HCT116 (cell line): ENCODE measurements at regions not wholly inside any gene's neighbourhood (a gene's known extent, or its start where the extent isn't known, plus 50 kb on each side); places are given as distances from the start of the nearest gene placed in this dataset.

Source experiments
- ATAC-seq: fragments of 200-7000 bp; cut with Tn5 transposase; 2 replicates; pipeline ENCODE4 v1.9.1; 2020; ENCODE audit warnings: mild to moderate bottlenecking, moderate library complexity
- BruUV-seq: library from RNA; stranded (reverse); fragments of 400-500 nt; replicated peaks from 2 replicates; lab custom pipeline; 2021; lab: Mats Ljungman, UMichigan
- CTCF ChIA-PET: fragments of 300-600 bp; sonication (Branson Sonifier 250); formaldehyde crosslinking; loops from one replicate; lab custom pipeline; 2021; ENCODE audit warnings: antibody characterized with exemption; lab: Charles Lee
- POLR2A ChIA-PET: fragments of 300-600, 350-600 bp; sonication (Branson Sonifier 250); formaldehyde crosslinking; loops from one replicate; lab custom pipeline; 2021; ENCODE audit warnings: antibody characterized with exemption; lab: Charles Lee
- RAD21 ChIA-PET, 2 experiments: fragments of 300-600 bp; sonication (Branson Sonifier 250); formaldehyde crosslinking; loops; one replicate each; lab custom pipeline; 2023; ENCODE audit warnings: low total read pairs in 2 of 2; ENCODE audit not compliant: uncharacterized antibody in 2 of 2, unreplicated experiment in 2 of 2, low non-redundant PET in 1 of 2; lab: Charles Lee
- DNase-seq: peaks from one replicate; pipeline ENCODE4 v3.0.0-alpha.2; 2010; ENCODE audit warnings: low read depth, low spot score
- H2AFZ ChIP-seq: fragments of 200-600 bp; shearing (Covaris generic), sonication (generic); 2 replicates; pipeline ENCODE4 v1.6.1; 2017; ENCODE audit warnings: low read depth, mixed run types, mixed read lengths, antibody characterized with exemption, low read length; ENCODE audit not compliant: poor library complexity, severe bottlenecking
- H3K27ac ChIP-seq: 2 replicates; pipeline ENCODE4 v1.5.1; 2012; ENCODE audit warnings: low read depth, low read length
- H3K27me3 ChIP-seq: fragments of 200-600 bp; sonication (generic); 2 replicates; pipeline ENCODE4 v1.6.1; 2016; ENCODE audit warnings: mixed run types, low read length, mixed read lengths; ENCODE audit not compliant: insufficient read depth
- H3K36me3 ChIP-seq, 2 experiments: fragments of 200-500 bp in 1 of 2; fragments of 200-600 bp in 1 of 2; sonication (Bioruptor generic) in 1 of 2; sonication (generic) in 1 of 2; 2 replicates each; pipeline versions ENCODE4 v1.5.1 to v1.6.1; 2014 to 2016; ENCODE audit warnings: low read length in 2 of 2, inconsistent platforms in 1 of 2, mixed read lengths in 1 of 2, mixed run types in 1 of 2; ENCODE audit not compliant: insufficient read depth in 2 of 2, control insufficient read depth in 1 of 2
- H3K4me1 ChIP-seq, 2 experiments: fragments of 200-600 bp in 1 of 2; sonication (generic) in 1 of 2; 2 replicates each; pipeline versions ENCODE4 v1.5.1 to v1.6.1; 2012 to 2017; ENCODE audit warnings: low read length in 2 of 2, inconsistent platforms in 1 of 2, mild to moderate bottlenecking in 1 of 2, mixed read lengths in 1 of 2, mixed run types in 1 of 2, moderate library complexity in 1 of 2; ENCODE audit not compliant: insufficient read depth in 2 of 2, control insufficient read depth in 1 of 2
- H3K4me2 ChIP-seq: fragments of 200-600 bp; sonication (generic); 2 replicates; pipeline ENCODE4 v1.6.1; 2017; ENCODE audit warnings: mixed run types, low read length, mixed read lengths
- H3K4me3 ChIP-seq, 2 experiments: fragments of 200-600 bp in 1 of 2; sonication (generic) in 1 of 2; replicated peaks in 1 of 2; 2 replicates each; pipeline ENCODE4 v1.5.1; 2011 to 2016; ENCODE audit warnings: low read length in 2 of 2, control low read depth in 1 of 2, low read depth in 1 of 2, mild to moderate bottlenecking in 1 of 2, mixed read lengths in 1 of 2, mixed run types in 1 of 2
- H3K79me2 ChIP-seq: fragments of 200-600 bp; sonication (generic); 2 replicates; pipeline ENCODE4 v1.6.1; 2017; ENCODE audit warnings: mild to moderate bottlenecking, mixed run types, low read length, moderate library complexity, mixed read lengths; ENCODE audit not compliant: insufficient read depth
- H3K9ac ChIP-seq: fragments of 200-600 bp; sonication (generic); 2 replicates; pipeline ENCODE4 v1.6.1; 2016; ENCODE audit warnings: low read length, mixed read lengths
- H3K9me2 ChIP-seq: fragments of 200-600 bp; sonication (generic), shearing (Covaris generic); 2 replicates; pipeline ENCODE4 v1.6.1; 2017; ENCODE audit warnings: mixed run types, mild to moderate bottlenecking, moderate library complexity; ENCODE audit not compliant: insufficient read depth
- H3K9me3 ChIP-seq, 2 experiments: fragments of 200-500 bp in 1 of 2; fragments of 200-600 bp in 1 of 2; sonication (Bioruptor generic) in 1 of 2; sonication (generic) in 1 of 2; 2 replicates each; pipeline ENCODE4 v1.6.1; 2014 to 2017; ENCODE audit warnings: low read length in 2 of 2, mixed read lengths in 2 of 2, inconsistent platforms in 1 of 2, low read depth in 1 of 2, mild to moderate bottlenecking in 1 of 2, mixed run types in 1 of 2, moderate library complexity in 1 of 2; ENCODE audit not compliant: control insufficient read depth in 1 of 2, insufficient read depth in 1 of 2
- H4K20me1 ChIP-seq: fragments of 200-600 bp; sonication (generic), shearing (Covaris generic); 2 replicates; pipeline ENCODE4 v1.6.1; 2017; ENCODE audit warnings: mixed run types, mild to moderate bottlenecking, moderate library complexity; ENCODE audit not compliant: insufficient read depth
- CEBPB ChIP-seq: IDR thresholded peaks from 2 replicates; pipeline ENCODE4 v1.6.1; 2012; ENCODE audit warnings: low read depth
- CTCF ChIP-seq, 3 experiments: fragments of 200-600 bp in 1 of 3; sonication (generic) in 1 of 3; IDR thresholded peaks in 2 of 3; conservative IDR thresholded peaks in 1 of 3; 2 replicates each; pipeline ENCODE4 v1.5.1; 2012 to 2017; ENCODE audit warnings: low read depth in 2 of 3, low read length in 2 of 3, antibody characterized with exemption in 1 of 3, borderline replicate concordance in 1 of 3, control low read depth in 1 of 3, mild to moderate bottlenecking in 1 of 3, mixed read lengths in 1 of 3, mixed run types in 1 of 3, moderate library complexity in 1 of 3; ENCODE audit not compliant: insufficient read depth in 1 of 3
- EGR1 ChIP-seq: IDR thresholded peaks from 2 replicates; pipeline ENCODE4 v1.6.1; 2012; ENCODE audit warnings: low read depth
- FOSL1 ChIP-seq: IDR thresholded peaks from 2 replicates; pipeline ENCODE4 v1.6.1; 2012; ENCODE audit warnings: low read depth
- JUND ChIP-seq: IDR thresholded peaks from 2 replicates; pipeline ENCODE4 v1.6.1; 2012
- POLR2AphosphoS5 ChIP-seq: IDR thresholded peaks from 2 replicates; pipeline ENCODE4 v1.6.1; 2011; ENCODE audit warnings: mild to moderate bottlenecking, low read depth, low read length, moderate library complexity
- SIN3A ChIP-seq: IDR thresholded peaks from 2 replicates; pipeline ENCODE4 v1.6.1; 2012; ENCODE audit warnings: low read depth
- SP1 ChIP-seq: IDR thresholded peaks from 2 replicates; pipeline ENCODE4 v1.6.1; 2012; ENCODE audit warnings: low read depth
- ZNF274 ChIP-seq: fragments of 200-500 bp; sonication (Bioruptor generic); IDR thresholded peaks from 2 replicates; pipeline ENCODE4 v1.6.1; 2014; ENCODE audit warnings: mild to moderate bottlenecking, low read depth, low read length, inconsistent platforms
- intact Hi-C: fragments of 100-400 bp; cut with micrococcal nuclease; formaldehyde crosslinking; loops from 2 replicates; pipeline ENCODE4 v1.10.0; 2022
- TF ChIP-seq, protein P1 (sequence below): IDR thresholded peaks from 2 replicates; pipeline ENCODE4 v1.6.1; 2011; ENCODE audit warnings: mild to moderate bottlenecking, low read length, moderate library complexity; ENCODE audit not compliant: insufficient replicate concordance; ENCODE audit errors: extremely low read depth
- TF ChIP-seq, protein P2 (sequence below): IDR thresholded peaks from 2 replicates; pipeline ENCODE4 v1.6.1; 2012; ENCODE audit warnings: low read depth

DNA sequence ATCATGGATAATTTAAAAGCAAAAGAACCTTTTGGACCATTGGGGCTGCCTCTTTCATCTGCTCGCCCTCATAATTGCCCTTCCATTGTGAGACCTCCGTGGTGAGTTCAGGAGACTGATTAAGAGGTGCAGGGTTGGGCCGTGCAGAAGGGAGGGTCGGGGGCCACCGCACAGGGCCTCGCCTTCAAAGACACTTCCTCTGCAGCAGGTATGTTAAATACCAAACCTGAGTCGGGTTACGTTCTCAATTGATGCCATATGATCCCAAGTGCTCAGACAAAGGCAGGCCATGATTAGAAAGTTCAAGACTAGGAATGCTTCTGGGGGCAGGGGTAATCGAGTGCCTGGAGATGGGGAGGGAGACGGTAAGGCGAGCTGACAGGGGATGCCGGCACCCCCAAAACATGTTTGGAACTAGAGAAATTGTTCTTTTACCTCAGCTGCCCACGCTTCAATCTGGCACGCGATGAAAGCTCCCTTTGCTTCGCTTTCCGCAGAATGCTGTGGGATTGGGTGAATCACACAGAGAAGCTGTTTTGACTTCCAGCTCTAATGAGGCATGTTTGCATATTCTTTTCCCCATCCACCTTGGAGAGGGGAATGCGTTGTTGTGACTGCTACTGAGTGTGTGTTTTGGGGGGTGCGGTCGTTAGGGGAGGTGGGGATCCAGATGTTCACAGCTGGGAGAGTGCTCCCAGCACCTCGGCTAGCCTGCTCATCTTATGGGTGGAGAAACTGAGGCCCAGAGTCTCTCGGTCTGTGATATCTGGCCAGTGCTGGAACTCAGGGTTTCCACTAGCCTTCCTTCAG is 309.1 kb downstream of the MYCN start:
- RAD21 ChIA-PET: no interaction called here
- Histone ChIP-seq H3K4me2 (no peak overlapping the region), H2AFZ (no peak overlapping the region), H3K9ac (no peak overlapping the region), H4K20me1 (no peaks in the 10 kb centered on the region), H3K9me2 (no peaks in the 10 kb centered on the region), H3K4me1 (no peaks in the 10 kb centered on the region), H3K79me2 (no peaks in the 10 kb centered on the region), H3K27me3 (peaks cover 19% of the 10 kb centered on the region; the same call in 1 of the 2 replicates), H3K4me3 (no peak overlapping the region), H3K27ac (no peak overlapping the region), H3K9me3 (no peaks in the 10 kb centered on the region), H3K36me3 (no peaks in the 10 kb centered on the region)
- no peak for DNase-seq
- CTCF ChIA-PET: no interaction called here
- no TSS peak for BruUV-seq
- no peak for TF ChIP-seq SIN3A
- TF ChIP-seq POLR2AphosphoS5: no peak
- ATAC-seq: no peak
- intact Hi-C loops: no loop called here
- POLR2A ChIA-PET: no interaction called here

DNA sequence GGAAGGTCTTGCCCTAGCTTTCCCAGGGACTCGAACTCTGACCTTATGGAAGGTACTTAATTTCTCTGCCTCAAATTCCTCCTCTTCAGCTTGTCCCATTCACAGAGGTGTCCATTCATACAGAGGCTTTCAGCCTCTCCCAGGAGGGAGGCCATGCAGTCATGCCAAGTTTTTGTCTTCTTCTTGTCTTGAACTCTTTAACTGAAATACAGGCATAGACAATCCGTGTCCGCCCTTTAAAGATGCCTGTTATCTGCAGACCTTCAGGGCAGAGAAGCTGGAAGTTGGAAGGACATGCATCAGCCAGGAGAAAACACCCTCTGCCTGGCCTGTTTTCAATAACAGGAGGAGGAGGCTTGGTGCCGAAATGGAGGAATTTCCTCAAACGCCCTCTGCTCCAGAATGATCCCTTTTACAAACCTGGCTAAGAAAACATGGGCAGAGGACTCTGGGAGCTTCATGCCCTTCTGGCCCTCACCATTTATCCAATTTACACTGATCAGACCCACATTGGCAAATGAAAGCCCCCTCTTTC is 308.3 kb downstream of the MYCN start:
- no peaks in the 10 kb centered on the region for H3K9me2 ChIP-seq
- POLR2A ChIA-PET: no interaction called here
- no peak overlapping the region for H3K4me2 ChIP-seq
- H3K4me1 ChIP-seq: no peaks in the 10 kb centered on the region
- H3K79me2 ChIP-seq: no peaks in the 10 kb centered on the region
- intact Hi-C loops: no loop called here
- DNase-seq: no peak
- no peak overlapping the region for H2AFZ ChIP-seq
- peaks cover 19% of the 10 kb centered on the region; the same call in 1 of the 2 replicates for H3K27me3 ChIP-seq
- RAD21 ChIA-PET: no interaction called here
- H3K4me3 ChIP-seq: no peak overlapping the region
- no peak for ATAC-seq
- no peak overlapping the region for H3K9ac ChIP-seq
- H3K36me3 ChIP-seq: no peaks in the 10 kb centered on the region
- H3K9me3 ChIP-seq: no peaks in the 10 kb centered on the region
- H4K20me1 ChIP-seq: no peaks in the 10 kb centered on the region
- CTCF ChIA-PET: no interaction called here
- H3K27ac ChIP-seq: no peak overlapping the region
- no TSS peak for BruUV-seq
- no peak for TF ChIP-seq ZNF274
- TF ChIP-seq CEBPB: no peak
- no peak for TF ChIP-seq SP1
- TF ChIP-seq, protein P1, sequence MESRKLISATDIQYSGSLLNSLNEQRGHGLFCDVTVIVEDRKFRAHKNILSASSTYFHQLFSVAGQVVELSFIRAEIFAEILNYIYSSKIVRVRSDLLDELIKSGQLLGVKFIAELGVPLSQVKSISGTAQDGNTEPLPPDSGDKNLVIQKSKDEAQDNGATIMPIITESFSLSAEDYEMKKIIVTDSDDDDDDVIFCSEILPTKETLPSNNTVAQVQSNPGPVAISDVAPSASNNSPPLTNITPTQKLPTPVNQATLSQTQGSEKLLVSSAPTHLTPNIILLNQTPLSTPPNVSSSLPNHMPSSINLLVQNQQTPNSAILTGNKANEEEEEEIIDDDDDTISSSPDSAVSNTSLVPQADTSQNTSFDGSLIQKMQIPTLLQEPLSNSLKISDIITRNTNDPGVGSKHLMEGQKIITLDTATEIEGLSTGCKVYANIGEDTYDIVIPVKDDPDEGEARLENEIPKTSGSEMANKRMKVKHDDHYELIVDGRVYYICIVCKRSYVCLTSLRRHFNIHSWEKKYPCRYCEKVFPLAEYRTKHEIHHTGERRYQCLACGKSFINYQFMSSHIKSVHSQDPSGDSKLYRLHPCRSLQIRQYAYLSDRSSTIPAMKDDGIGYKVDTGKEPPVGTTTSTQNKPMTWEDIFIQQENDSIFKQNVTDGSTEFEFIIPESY: no peak
- TF ChIP-seq JUND: no peak
- TF ChIP-seq CTCF (IDR thresholded peaks at IDR 0.05 in 2 of 3, conservative IDR thresholded peaks at IDR 0.05 in 1 of 3; ENCODE audit: borderline replicate concordance in 1 of 3, insufficient read depth in 1 of 3, low read depth in 2 of 3, low read length in 2 of 3): no peak
- TF ChIP-seq, protein P2, sequence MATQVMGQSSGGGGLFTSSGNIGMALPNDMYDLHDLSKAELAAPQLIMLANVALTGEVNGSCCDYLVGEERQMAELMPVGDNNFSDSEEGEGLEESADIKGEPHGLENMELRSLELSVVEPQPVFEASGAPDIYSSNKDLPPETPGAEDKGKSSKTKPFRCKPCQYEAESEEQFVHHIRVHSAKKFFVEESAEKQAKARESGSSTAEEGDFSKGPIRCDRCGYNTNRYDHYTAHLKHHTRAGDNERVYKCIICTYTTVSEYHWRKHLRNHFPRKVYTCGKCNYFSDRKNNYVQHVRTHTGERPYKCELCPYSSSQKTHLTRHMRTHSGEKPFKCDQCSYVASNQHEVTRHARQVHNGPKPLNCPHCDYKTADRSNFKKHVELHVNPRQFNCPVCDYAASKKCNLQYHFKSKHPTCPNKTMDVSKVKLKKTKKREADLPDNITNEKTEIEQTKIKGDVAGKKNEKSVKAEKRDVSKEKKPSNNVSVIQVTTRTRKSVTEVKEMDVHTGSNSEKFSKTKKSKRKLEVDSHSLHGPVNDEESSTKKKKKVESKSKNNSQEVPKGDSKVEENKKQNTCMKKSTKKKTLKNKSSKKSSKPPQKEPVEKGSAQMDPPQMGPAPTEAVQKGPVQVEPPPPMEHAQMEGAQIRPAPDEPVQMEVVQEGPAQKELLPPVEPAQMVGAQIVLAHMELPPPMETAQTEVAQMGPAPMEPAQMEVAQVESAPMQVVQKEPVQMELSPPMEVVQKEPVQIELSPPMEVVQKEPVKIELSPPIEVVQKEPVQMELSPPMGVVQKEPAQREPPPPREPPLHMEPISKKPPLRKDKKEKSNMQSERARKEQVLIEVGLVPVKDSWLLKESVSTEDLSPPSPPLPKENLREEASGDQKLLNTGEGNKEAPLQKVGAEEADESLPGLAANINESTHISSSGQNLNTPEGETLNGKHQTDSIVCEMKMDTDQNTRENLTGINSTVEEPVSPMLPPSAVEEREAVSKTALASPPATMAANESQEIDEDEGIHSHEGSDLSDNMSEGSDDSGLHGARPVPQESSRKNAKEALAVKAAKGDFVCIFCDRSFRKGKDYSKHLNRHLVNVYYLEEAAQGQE: no peak
- no peak for TF ChIP-seq EGR1
- no peak for TF ChIP-seq FOSL1
